VCaP (cell line): ENCODE measurements at regions not wholly inside any gene's neighbourhood (a gene's known extent, or its start where the extent isn't known, plus 50 kb on each side); places are given as distances from the start of the nearest gene placed in this dataset.
"Not testable (repeated sequence)": the region's sequence is repeated elsewhere in the genome, so short reads cannot be mapped to it uniquely, and the experiment has no call there.

Source experiments
- H3K27ac ChIP-seq: fragments of 450-650 bp; 2 replicates; pipeline ENCODE4 v1.5.1; 2017
- CTCF ChIP-seq: fragments of 450-650 bp; conservative IDR thresholded peaks from 2 replicates; pipeline ENCODE4 v1.5.1; 2017; ENCODE audit warnings: mild to moderate bottlenecking, moderate library complexity

GRCh38 chr4:134122903-134123302 lies 78.7 kb downstream of the PABPC4L start:
- TF ChIP-seq CTCF = no peak
- no peak overlapping the region for H3K27ac ChIP-seq

GRCh38 chr4:134117392-134118183 lies 84.0 kb downstream of the PABPC4L start:
- TF ChIP-seq CTCF = no peak
- H3K27ac ChIP-seq = no peak overlapping the region

- H3K27ac ChIP-seq = no peak overlapping the region
- no peak for TF ChIP-seq CTCF
Measured at GRCh38 chr4:134089885-134090284, 111.7 kb downstream of the PABPC4L start.

- no peak overlapping the region for H3K27ac ChIP-seq
- no peak for TF ChIP-seq CTCF
Measured at GRCh38 chr4:134085496-134085895, 116.1 kb downstream of the PABPC4L start.

- not testable (repeated sequence) for H3K27ac ChIP-seq
Measured at GRCh38 chr4:134079085-134079484, 122.5 kb downstream of the PABPC4L start.

- H3K27ac ChIP-seq = no peak overlapping the region
- no peak for TF ChIP-seq CTCF
Measured at GRCh38 chr4:134078230-134078914, 123.2 kb downstream of the PABPC4L start.

GRCh38 chr4:134073711-134074110 lies 127.9 kb downstream of the PABPC4L start:
- H3K27ac ChIP-seq = no peak overlapping the region
- no peak for TF ChIP-seq CTCF

- TF ChIP-seq CTCF = no peak
Measured at GRCh38 chr4:134072137-134072536, 129.5 kb downstream of the PABPC4L start.

More at GRCh38 chr4:134072137-134072536, 129.5 kb downstream of the PABPC4L start:
- H3K27ac ChIP-seq = no peak overlapping the region
